ENCODE measurements at regions not wholly inside any gene's neighbourhood (a gene's known extent, or its start where the extent isn't known, plus 50 kb on each side); places are given as distances from the start of the nearest gene placed in this dataset.

- TF ChIP-seq CTCF (conservative IDR thresholded peaks at IDR 0.05; ENCODE audit: low read depth in 2 of 2): no peak
- TF ChIP-seq CREB1 (CRISPR knock-in tag; IDR thresholded peaks at IDR 0.05; ENCODE audit: low read depth): no peak
- TF ChIP-seq EZH2phosphoT487 (IDR thresholded peaks at IDR 0.05; ENCODE audit: unreplicated experiment): no peak
- no peak for TF ChIP-seq REST (IDR thresholded peaks at IDR 0.05; ENCODE audit: unreplicated experiment)
- TF ChIP-seq EZH2 (IDR thresholded peaks at IDR 0.05; ENCODE audit: low read depth, unreplicated experiment): no peak
- TF ChIP-seq POLR2AphosphoS5 (IDR thresholded peaks at IDR 0.05; ENCODE audit: low read depth): no peak
Measured at GRCh38 chr17:70581459-70581858, 412.1 kb downstream of the KCNJ2 start.

Measured in GM23338 (cell line).